HG02642 (cell line): ENCODE measurements at regions not wholly inside any gene's neighbourhood (a gene's known extent, or its start where the extent isn't known, plus 50 kb on each side); places are given as distances from the start of the nearest gene placed in this dataset.
"Not testable (repeated sequence)": the region's sequence is repeated elsewhere in the genome, so short reads cannot be mapped to it uniquely, and the experiment has no call there.

Experiments used
- ATAC-seq: cut with Tn5 transposase; IDR thresholded peaks from one replicate; pipeline ENCODE4 v1.9.1; 2021; ENCODE audit warnings: mild to moderate bottlenecking; ENCODE audit not compliant: unreplicated experiment, poor library complexity

GRCh38 chr4:188370777-188371176 is 231.5 kb downstream of the TRIML1 start:
- no peak for ATAC-seq

GRCh38 chr4:188372058-188372457 is 232.8 kb downstream of the TRIML1 start:
- no peak for ATAC-seq

GRCh38 chr4:188372829-188373228 is 233.6 kb downstream of the TRIML1 start:
- no peak for ATAC-seq

DNA sequence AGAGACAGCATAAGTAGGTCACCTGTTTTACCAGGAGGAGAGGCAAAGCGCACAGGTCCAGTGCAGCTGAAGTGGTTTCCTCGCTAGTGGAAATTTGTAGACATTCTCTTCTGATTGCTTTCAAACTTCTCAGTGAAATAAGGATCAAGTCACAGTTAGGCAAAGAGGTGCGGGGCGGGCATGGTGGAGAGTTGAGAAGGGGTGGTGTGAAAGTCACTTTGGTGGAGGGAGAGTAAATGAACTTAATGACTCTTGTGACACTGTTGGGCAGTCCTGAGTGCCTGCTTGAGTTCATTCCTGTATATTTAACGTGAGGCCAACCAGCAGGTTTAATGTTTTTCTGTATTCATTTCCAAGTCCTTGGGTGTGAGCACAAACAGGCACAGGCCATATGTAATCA is 235.6 kb downstream of the TRIML1 start:
- no peak for ATAC-seq

- ATAC-seq: no peak
Measured at GRCh38 chr4:188377816-188378215, 238.6 kb downstream of the TRIML1 start.

- ATAC-seq: no peak
Measured at GRCh38 chr4:188383180-188383579, 243.9 kb downstream of the TRIML1 start.

- no peak for ATAC-seq
Measured at GRCh38 chr4:188387179-188387791, 248.0 kb downstream of the TRIML1 start.

GRCh38 chr4:188391349-188391748 is 252.1 kb downstream of the TRIML1 start:
- ATAC-seq: not testable (repeated sequence)

DNA sequence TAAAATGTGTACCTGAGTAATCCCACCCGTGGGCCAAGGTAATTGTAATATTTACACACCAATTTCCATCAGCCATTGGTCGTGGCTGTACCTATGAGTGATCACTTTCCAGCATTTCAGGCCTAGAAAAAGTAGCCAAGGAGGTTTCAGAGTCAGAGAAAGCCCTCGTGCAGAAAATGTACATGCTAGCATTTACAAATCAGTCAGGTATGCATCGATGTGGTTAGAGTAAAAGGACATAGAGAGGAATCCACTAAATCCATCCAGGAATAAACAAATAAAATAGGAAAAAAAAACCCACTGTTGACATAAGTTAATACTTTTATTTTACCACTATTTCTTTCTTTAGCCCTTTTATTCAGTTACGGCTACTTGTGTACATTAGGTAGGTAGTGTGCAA is 256.8 kb downstream of the TRIML1 start:
- no peak for ATAC-seq

- ATAC-seq: no peak
Measured at GRCh38 chr4:188399834-188400233, 260.6 kb downstream of the TRIML1 start.

DNA sequence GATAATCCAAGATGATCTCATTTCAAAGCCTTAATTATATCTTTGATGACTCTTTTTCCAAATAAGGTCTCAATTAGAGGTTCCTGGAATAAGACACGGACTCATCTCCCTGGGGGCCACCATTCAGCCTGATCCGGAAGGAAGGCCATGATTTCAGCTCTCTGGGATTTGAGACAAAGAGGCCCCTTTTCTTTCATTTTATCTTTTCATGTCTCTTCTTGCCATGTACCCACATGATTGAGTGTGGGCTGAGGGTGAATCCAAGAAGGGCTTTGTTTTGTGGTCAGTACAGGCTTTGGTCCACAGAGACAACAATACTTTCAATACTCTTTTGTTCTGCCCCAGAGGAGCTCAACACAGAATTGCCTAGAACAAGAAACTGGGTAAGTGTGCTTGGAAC is 261.2 kb downstream of the TRIML1 start:
- no peak for ATAC-seq

DNA sequence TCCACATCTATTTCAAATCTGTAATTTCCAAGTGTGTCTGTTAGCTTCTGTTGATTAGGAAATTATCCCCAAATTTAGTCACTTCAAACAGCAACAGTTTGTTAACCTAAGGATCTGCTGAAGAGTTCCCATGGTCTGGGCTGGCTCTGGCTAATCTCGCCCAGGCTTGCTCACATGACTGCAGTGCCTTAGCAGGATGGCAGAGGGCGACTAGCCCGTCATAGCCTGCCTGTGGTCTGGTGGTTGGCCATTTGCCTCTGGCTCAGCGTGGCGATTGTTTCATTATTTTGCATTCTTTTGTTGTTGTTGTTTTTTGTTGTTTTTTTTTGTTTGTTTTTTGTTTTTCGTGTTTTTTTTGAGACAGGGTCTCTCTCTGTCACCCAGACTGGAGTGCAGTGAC is 264.0 kb downstream of the TRIML1 start:
- no peak for ATAC-seq

DNA sequence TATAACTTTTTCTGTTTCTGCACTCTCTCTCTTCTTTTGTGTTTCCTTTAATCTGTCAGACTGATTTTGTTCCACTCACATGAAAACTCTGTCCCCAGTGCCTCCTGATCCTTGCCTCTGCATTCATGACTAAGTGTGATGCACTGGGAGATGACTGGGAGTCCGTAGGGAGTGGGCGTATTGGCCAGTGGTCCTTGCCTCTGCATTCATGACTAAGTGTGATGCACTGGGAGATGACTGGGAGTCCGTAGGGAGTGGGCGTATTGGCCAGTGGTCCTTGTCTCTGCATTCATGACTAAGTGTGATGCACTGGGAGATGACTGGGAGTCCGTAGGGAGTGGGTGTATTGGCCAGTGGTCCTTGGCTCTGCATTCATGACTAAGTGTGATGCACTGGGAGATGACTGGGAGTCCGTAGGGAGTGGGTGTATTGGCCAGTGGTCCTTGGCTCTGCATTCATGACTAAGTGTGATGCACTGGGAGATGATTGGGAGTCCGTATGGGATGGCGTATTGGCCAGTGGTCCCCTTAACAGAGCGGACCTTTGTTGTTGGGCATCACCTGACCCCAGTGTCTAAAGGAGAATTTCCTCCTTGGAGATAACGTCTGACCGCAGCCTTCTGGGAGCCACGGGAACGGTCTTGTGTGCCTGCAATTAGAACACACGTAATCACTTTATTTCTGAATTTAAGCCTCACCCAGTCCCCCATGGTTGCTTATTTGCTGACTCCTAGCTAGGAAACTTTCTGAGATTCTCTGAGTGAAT is 266.0 kb downstream of the TRIML1 start:
- ATAC-seq: not testable (repeated sequence)

DNA sequence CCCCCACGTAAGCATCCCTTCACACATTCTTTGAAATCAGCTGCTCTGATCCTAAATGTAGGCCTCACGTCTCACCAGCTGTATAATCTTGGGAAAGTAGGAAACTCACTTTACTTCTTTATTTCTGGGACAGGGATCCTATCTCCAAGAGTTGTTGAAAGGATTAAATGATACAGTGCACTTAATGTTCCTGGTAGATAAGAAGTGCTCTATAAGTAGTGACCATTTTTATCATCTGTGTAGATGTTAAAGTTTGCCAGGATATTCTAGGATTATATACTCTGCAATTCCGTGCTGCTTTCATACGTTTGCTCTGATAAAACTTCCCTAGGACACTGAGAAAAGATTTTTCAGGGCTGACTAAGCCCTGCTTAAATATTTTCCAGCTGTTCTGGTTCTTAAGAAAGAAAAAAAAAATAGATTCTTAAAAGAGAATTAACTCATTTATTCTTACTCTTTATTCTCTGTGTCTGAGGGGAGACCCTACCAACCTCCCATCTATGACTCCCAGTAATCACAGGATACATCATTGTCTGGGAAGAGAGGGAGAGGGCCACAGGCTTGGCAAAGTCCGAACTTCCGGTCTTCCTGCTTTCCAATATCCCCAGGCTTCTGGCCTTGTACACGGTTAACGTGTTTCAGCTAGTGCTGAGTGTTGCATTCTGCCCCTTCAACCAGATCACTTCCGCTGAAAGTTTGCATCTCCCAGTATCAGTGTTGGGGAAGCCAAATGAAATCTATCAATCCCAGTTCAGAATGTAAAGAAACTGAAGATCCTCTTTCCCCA is 269.2 kb downstream of the TRIML1 start:
- no peak for ATAC-seq

DNA sequence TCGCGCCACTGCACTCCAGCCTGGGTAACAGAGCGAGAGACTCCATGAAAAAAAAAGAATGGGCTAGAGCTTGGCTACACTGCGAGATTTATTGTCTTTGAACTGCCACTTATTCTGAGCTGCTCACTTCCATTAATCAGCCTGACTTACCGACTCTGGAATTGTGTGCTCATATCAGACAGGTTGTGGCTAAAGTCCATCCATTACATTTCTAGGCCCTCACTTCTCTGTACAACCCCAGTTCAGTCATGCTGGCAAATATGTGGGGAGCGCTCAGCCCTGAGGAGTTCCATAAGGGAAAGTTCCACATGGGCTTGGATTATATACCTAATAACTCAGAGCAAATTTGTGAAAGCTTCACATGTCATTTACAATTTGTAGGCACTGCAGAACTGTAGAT is 270.6 kb downstream of the TRIML1 start:
- no peak for ATAC-seq

- no peak for ATAC-seq
Measured at GRCh38 chr4:188411805-188412204, 272.6 kb downstream of the TRIML1 start.

DNA sequence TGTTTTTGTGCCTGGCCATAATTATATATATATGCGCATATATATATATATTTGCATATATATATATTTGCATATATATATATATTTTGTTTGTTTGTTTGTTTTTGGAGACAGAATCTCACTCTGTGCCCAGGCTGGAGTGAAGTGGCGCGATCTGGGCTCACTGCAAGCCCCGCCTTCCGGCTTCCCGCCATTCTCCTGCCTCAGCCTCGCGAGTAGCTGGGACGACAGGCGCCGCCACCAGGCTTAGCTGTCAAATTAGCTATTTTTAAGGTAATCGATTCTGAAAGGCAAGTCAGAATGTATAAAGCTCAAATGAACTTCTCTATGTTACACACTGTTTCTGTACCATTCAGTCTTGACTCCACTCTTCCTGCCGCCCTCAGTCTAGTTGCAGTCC is 273.3 kb downstream of the TRIML1 start:
- ATAC-seq: no peak

- no peak for ATAC-seq
Measured at GRCh38 chr4:188414441-188414840, 275.2 kb downstream of the TRIML1 start.

DNA sequence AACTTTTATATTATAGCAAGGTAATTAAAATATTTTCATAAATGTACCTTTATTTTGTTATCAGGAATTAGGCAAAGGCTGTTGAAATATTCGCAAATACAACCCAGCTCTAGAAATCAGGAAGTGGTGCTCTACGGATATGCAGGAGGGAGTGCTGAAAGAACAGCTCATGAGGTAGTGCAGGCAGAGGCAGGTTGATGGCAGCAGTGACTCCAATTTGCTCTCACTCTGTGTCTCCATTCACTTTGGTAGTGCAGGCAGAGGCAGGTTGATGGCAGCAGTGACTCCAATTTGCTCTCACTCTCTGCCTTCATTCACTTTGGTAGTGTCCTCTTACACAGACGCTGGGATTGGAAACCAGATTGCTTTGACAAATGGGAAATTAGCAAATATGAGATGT is 277.9 kb downstream of the TRIML1 start:
- ATAC-seq: no peak

GRCh38 chr4:188423039-188423438 is 283.8 kb downstream of the TRIML1 start:
- ATAC-seq: no peak

DNA sequence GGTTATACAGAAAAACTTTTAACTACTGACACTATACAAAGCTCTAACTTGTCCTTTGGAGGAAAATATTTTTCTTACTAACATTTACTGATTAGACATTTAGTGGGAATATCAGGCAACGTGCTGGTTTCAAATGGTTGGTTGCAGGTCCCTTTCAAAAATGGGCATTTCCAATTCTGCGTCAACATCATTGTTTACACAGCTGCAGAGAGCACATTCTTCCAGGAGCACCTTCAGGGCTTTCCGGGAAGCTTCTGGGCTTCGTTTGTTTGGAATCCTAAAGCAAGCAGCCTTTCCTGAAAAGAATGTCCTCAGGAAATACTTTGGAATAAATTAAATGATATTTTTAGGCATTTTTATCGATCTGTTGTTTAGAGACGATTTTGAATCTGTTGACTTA is 289.7 kb downstream of the TRIML1 start:
- no peak for ATAC-seq
